ENCODE measurements at regions not wholly inside any gene's neighbourhood (a gene's known extent, or its start where the extent isn't known, plus 50 kb on each side); places are given as distances from the start of the nearest gene placed in this dataset.

DNA sequence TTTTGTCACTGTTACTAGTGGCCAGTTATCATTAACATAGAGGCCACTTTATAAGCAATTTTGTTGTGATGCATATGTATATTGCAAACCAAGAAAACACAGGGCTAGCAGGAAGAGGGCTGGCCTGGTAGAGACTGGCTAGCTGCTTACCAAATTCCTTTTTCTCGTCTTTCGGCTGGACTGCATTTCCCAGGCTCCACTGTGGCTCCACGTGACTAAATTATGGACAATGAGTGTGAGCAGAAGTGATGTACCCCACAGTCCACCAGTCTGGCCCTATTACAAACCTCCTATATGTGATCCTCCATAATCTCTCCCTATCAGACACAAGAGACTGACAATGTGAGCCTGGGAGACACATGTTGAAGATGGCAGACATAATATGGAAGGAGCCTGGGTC, 257.0 kb downstream of the MFSD1 start:
- TF ChIP-seq, protein P1, sequence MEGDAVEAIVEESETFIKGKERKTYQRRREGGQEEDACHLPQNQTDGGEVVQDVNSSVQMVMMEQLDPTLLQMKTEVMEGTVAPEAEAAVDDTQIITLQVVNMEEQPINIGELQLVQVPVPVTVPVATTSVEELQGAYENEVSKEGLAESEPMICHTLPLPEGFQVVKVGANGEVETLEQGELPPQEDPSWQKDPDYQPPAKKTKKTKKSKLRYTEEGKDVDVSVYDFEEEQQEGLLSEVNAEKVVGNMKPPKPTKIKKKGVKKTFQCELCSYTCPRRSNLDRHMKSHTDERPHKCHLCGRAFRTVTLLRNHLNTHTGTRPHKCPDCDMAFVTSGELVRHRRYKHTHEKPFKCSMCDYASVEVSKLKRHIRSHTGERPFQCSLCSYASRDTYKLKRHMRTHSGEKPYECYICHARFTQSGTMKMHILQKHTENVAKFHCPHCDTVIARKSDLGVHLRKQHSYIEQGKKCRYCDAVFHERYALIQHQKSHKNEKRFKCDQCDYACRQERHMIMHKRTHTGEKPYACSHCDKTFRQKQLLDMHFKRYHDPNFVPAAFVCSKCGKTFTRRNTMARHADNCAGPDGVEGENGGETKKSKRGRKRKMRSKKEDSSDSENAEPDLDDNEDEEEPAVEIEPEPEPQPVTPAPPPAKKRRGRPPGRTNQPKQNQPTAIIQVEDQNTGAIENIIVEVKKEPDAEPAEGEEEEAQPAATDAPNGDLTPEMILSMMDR (IDR thresholded peaks at IDR 0.05; ENCODE audit: low read depth, low read length), result no peak
- TF ChIP-seq MYC (IDR thresholded peaks at IDR 0.05; ENCODE audit: low read depth, low read length), result no peak

Data from NB4 (cell line).